Liver (tissue), 3 donors: ENCODE measurements at regions not wholly inside any gene's neighbourhood (a gene's known extent, or its start where the extent isn't known, plus 50 kb on each side); places are given as distances from the start of the nearest gene placed in this dataset.

Experiments
- CTCF ChIP-seq: fragments of 150-350 bp; IDR thresholded peaks from 2 replicates; pipeline ENCODE4 v1.5.1; 2017; ENCODE audit warnings: improper control_type of control experiment, low read depth, low read length; ENCODE audit not compliant: missing input control
- JUND ChIP-seq, 2 donors: IDR thresholded peaks; 2 replicates each; pipeline ENCODE4 v1.6.1; 2016; ENCODE audit warnings: antibody characterized with exemption in 2 of 2
- MAX ChIP-seq: IDR thresholded peaks from 2 replicates; pipeline ENCODE4 v1.6.1; 2016; ENCODE audit warnings: antibody characterized with exemption
- SP1 ChIP-seq: IDR thresholded peaks from 2 replicates; pipeline ENCODE4 v1.6.1; 2018; ENCODE audit warnings: antibody characterized with exemption, mild to moderate bottlenecking
- TAF1 ChIP-seq: conservative IDR thresholded peaks from 2 replicates; pipeline ENCODE4 v1.6.1; 2016; ENCODE audit warnings: antibody characterized with exemption, mild to moderate bottlenecking
- YY1 ChIP-seq: IDR thresholded peaks from 2 replicates; pipeline ENCODE4 v1.6.1; 2016; ENCODE audit warnings: antibody characterized with exemption, mild to moderate bottlenecking
- ZBTB33 ChIP-seq: IDR thresholded peaks from 2 replicates; pipeline ENCODE4 v1.6.1; 2016; ENCODE audit warnings: antibody characterized with exemption
- donor health status: healthy.
- donor health status: healthy.

GRCh38 chr5:23257656-23258055 is 249.8 kb upstream of the PRDM9 start:
- no peak for TF ChIP-seq CTCF
- TF ChIP-seq ZBTB33: no peak
- no peak for TF ChIP-seq JUND (IDR thresholded peaks at IDR 0.05)
- TF ChIP-seq SP1: no peak
- TF ChIP-seq TAF1: no peak
- TF ChIP-seq YY1: no peak
- TF ChIP-seq MAX: no peak
